ENCODE measurements at regions not wholly inside any gene's neighbourhood (a gene's known extent, or its start where the extent isn't known, plus 50 kb on each side); places are given as distances from the start of the nearest gene placed in this dataset.

- TF ChIP-seq CTCF (IDR thresholded peaks at IDR 0.05; ENCODE audit: control extremely low read depth in 1 of 3, insufficient read depth in 1 of 3, low read depth in 1 of 3, low read length in 3 of 3): no peak
- no peak for TF ChIP-seq POLR2A (IDR thresholded peaks at IDR 0.05; ENCODE audit: control extremely low read depth in 1 of 2, low read depth in 2 of 2, low read length in 2 of 2)
- no peak for TF ChIP-seq CREB1 (IDR thresholded peaks at IDR 0.05)
Observed at GRCh38 chr1:171418546-171418945, 66.8 kb upstream of the PRRC2C start.

Data from H1 (cell line).